HG03139 (cell line): ENCODE measurements at regions not wholly inside any gene's neighbourhood (a gene's known extent, or its start where the extent isn't known, plus 50 kb on each side); places are given as distances from the start of the nearest gene placed in this dataset.
"Not testable (repeated sequence)": the region's sequence is repeated elsewhere in the genome, so short reads cannot be mapped to it uniquely, and the experiment has no call there.

Experiments
- ATAC-seq: cut with Tn5 transposase; IDR thresholded peaks from one replicate; pipeline ENCODE4 v1.9.1; 2021; ENCODE audit not compliant: unreplicated experiment

DNA sequence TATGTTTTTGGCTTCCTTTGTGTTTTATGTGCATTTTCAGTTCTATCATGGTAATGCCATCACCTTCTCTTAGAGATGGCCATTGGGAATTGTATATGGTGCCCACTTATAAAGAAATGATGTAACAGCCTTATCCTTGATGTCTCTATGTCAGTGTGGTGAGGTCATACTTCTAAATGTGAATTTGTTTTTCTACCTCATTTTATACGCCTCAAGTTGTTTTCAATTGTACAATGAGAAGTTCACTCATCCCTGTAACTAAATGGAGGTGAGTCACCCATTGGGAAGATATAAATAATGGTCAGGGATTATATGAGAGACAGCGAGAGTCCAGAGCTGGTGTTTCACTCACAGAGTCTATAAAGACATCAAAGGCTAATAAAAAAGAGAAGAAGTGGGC lies 402.4 kb downstream of the AGTPBP1 start:
- no peak for ATAC-seq

DNA sequence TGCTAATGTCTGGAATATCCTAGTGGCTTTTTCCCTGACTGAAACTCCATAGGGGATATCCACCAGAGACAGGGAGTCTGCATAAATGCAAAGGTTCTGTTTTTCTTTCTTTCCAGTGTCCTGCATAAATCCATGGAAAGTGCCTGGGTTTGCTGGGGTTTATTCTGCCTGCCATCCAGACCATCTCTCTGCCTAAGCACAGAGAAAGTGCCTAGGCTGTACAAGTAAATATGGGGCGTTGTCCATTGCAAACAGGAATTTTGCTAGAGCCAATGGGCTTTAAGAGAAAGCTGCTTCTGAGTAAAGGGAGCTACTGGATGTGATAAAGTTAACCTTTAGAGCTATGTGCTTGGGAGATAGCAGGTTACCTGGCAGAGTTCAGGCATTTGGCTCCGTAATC lies 407.5 kb downstream of the AGTPBP1 start:
- ATAC-seq = no peak

DNA sequence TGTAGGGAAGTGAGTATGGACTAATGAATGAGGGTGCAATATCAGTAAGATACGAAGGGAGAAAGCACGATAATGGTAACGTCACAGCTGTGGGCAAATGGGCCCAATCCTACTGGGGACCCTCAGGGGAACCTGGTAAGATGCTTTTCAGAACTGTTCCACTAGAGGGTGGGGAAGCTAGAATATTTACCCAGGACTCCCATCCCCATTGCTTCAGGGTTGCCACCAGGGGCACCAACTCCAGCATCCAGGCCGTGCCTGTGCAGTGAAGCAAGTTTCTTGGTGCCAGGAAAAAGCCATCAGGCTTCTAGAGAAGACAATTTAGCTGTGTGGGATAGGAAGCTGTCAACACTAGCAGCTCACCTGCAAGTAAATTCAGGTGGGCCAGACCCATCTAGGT lies 409.3 kb downstream of the AGTPBP1 start:
- ATAC-seq = no peak

DNA sequence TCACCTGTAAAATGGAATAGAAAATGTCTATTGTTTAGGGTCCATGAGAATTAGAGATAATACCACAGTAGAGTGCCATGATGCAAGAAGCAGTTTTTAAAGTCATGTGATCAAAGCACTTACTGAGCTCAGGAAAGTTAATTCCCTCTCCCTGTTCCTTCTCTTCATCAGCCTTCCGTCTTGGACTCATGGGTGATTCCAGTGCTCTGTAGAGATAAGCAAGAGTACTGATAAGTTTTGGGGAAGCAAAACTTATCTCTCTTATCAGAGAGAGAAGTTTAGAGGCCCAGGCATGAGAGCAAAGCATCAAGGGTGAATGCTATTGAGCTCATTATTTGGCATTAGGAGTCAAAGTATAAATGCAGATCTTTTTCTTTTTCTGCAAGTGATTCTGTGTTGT lies 410.1 kb downstream of the AGTPBP1 start:
- ATAC-seq = no peak

- no peak for ATAC-seq
Measured at GRCh38 chr9:85322592-85322991, 419.2 kb downstream of the AGTPBP1 start.

GRCh38 chr9:85321561-85321960 lies 420.2 kb downstream of the AGTPBP1 start:
- ATAC-seq = no peak

- no peak for ATAC-seq
Measured at GRCh38 chr9:85319936-85320656, 421.7 kb downstream of the AGTPBP1 start.

- ATAC-seq = not testable (repeated sequence)
Measured at GRCh38 chr9:85315535-85315934, 426.2 kb downstream of the AGTPBP1 start.

DNA sequence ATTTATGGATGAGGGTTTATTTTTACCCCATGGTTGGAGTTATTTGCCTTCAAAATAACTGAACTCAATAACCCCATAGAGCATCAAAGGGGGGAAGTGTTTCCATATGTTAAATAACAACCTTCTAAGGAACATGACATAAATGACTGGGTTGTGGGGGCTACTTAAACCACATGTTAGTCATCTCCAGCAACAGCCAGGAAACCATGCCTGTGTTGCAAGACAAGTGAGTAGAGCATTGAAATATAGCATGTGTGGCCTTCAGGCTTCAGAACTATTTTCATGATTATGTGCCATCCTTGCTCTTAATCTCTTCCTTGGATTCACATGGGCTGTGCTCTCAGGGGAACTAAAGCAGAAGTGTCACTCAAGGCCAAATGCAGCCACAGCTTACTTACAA lies 431.2 kb downstream of the AGTPBP1 start:
- ATAC-seq = no peak

- ATAC-seq = no peak
Measured at GRCh38 chr9:85303757-85304134, 438.0 kb downstream of the AGTPBP1 start.

DNA sequence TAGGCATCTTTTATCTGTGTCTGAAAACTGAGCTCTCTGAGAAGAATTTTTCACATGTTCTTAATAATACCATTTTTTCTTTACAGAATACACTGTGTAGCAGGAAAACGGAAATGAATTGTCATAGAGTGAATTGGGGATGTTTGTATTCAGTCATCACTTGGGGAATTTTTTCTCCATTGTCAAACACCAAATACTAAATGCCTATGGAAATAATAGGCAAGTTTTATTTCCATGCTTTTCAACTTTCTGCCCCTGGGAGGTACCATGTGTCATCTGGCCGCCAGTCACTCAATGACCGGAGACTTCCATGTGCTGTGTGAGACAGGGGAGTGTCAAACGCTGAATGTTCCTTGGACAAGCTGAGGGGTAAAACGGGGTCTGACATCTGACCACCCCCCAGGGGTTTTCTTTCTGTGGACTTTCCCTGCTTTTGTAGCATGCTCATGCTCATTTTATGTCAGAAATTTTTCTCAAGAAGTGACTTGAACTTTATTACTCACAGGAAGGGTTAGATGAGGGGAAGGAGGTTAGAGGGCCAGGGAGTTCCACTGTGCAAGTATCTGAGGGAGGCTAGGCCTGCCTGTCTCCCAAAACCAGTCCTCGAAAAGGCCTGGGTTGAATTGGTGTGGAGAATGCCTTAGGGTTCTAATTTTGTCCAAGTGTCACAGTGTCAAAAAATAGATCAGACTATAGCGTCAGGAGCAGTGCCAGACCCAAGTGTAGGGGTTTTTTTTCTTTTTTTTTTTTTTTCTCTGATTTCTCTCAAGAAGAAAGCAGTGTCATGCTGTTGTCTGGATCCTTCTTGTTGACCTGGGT lies 438.6 kb downstream of the AGTPBP1 start:
- ATAC-seq = no peak

DNA sequence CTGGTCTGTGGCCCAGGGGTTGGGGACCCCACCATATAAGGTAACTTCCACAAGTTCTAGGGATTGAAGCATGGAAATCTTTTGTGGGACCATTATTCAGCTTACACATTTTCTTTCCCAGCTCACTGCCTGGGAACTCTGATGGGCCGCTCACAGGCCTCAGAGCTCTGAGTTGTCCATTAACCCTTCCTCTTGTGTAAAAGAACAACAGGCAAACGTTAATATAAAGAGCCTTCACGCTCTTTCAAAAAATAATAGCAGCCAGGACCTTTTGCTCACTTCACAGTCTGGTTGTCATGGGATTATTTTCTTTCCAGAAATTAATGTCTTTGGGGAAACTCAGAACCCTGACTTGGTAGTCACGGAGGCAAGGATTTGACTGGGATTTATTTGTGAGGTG lies 443.3 kb downstream of the AGTPBP1 start:
- ATAC-seq = no peak

DNA sequence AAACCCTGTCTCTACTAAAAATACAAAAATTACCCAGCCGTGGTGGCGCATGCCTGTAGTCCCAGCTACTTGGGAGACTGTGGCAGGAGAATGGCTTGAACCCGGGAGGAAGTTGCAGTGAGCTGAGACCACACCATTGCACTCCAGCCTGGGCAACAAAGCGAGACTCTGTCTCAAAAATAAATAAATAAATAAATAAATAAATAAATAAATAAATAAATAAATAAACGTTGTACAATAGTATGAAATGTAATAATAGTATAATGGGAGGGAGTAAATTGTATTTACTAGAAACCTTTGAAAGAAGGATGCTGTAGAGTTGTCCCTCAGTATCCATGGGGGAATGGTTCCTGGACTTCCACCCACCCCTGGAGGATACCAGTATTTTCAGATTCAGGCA lies 446.5 kb downstream of the AGTPBP1 start:
- ATAC-seq = not testable (repeated sequence)

GRCh38 chr9:85292261-85292660 lies 449.5 kb downstream of the AGTPBP1 start:
- no peak for ATAC-seq

- ATAC-seq = no peak
Measured at GRCh38 chr9:85291266-85291665, 450.5 kb downstream of the AGTPBP1 start.

GRCh38 chr9:85290019-85290418 lies 451.7 kb downstream of the AGTPBP1 start:
- ATAC-seq = no peak

DNA sequence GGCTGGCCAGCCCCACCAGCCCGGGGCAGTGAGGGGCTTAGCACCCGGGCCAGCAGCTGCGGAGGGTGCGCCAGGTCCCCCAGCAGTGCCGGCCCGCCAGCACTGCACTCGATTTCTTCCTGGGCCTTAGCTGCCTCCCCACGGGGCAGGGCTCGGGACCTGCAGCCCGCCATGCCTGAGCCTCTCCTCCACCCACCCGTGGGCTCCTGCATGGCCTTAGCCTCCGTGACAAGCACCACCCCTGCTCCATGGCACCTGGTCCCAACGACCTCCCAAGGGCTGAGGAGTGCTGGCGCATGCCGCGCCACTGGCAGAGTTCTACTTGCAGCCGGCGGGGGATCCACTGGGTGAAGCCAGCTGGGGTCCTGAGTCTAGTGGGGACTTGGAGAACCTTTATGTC lies 452.6 kb downstream of the AGTPBP1 start:
- no peak for ATAC-seq

DNA sequence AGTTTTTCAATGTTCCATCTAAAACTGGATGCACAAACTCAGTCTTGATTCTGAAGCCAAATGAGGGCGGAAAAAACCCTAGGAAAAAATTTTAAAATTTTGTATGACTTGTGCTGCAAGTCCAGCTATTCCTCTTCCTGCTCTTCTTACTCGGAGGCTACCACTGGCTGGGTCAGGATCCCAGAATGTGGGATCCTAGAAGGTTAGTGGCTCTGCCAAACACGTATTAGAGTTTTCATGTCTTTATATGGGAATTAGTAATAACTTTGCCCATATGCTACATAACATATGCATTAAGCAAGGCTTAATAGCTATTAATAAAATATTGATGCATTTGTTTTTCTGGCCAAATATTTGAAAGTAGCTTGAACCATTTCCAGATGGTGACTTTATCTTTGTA lies 458.3 kb downstream of the AGTPBP1 start:
- no peak for ATAC-seq

DNA sequence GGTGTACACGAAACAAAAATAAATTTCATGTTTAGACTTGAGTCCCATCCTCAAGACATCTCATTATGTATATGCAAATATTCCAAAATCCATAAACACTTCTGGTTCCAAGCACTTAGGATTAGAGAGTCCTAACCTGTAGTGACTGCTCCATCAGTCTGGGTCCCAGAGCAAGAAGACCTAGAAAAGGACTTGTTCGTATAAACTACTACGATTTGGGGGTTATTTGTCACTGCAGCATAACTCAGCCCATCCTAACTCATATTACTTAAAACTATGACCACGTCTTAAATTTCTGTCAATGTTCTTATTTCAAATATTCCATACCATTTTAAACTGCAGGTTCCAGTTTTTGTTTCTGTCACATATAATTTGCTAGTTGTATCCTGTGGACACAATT lies 463.0 kb downstream of the AGTPBP1 start:
- no peak for ATAC-seq

- ATAC-seq = no peak
Measured at GRCh38 chr9:85276741-85277140, 465.0 kb downstream of the AGTPBP1 start.

DNA sequence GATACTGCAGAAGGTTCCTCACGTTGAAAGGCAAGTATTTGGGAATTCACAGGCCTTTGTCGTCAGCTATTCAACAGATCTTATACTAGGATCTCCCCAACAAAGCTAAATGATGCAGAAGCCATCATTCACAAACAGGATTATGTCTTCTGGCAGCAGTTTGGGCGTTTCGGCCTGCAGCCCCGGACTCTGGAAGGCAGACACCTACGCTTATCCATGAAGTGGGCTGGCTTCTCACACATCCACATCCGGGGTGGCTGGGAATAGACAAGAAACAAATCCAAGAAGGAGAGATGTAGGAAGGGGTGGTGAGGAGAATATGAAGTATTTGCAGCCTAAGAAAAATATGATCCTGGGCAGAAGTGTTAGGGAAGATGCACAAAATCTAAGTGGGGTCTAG lies 471.9 kb downstream of the AGTPBP1 start:
- no peak for ATAC-seq

- ATAC-seq = no peak
Measured at GRCh38 chr9:85268131-85268530, 473.6 kb downstream of the AGTPBP1 start.

DNA sequence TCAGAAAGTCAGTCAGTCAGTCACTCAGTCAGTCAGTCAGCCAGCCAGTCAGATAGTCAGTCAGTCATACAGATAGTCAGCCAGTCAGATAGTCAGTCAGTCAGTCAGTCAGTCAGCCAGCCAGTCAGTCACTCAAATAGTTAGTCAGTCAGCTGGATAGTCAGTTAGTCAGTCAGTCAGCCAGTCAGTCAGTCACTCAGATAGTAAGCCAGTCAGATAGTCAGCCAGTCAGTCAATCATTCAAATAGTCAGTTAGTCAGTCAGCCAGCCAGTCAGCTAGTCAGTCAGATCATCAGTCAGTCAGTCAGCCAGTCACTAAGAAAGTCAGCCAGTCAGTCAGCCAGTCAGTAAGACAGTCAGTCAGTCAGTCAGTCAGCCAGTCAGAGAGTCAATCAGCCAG lies 477.1 kb downstream of the AGTPBP1 start:
- no peak for ATAC-seq
